Esophagus muscularis mucosa (tissue), 4 donors: ENCODE measurements at regions not wholly inside any gene's neighbourhood (a gene's known extent, or its start where the extent isn't known, plus 50 kb on each side); places are given as distances from the start of the nearest gene placed in this dataset.

Source experiments
- DNase-seq: peaks from one replicate; pipeline ENCODE4 v3.0.0-alpha.2; 2017; ENCODE audit errors: extremely low spot score
- H3K27ac ChIP-seq, 4 donors: fragments of 200-600 bp; sonication (generic); replicated peaks in 1 of 4; 1 replicate in 3 of 4; 2 replicates in 1 of 4; pipeline ENCODE4 v1.5.1; 2016 to 2019; ENCODE audit warnings: mild to moderate bottlenecking in 1 of 4
- H3K27me3 ChIP-seq, 4 donors: fragments of 200-600 bp; sonication (generic); one replicate each; pipeline versions ENCODE4 v1.5.1 to v1.6.0; 2016 to 2019
- H3K36me3 ChIP-seq, 4 donors: fragments of 200-600 bp; sonication (generic); one replicate each; pipeline ENCODE4 v1.5.1; 2016 to 2019
- H3K4me1 ChIP-seq, 4 donors: fragments of 200-600 bp; sonication (generic); one replicate each; pipeline ENCODE4 v1.5.1; 2016 to 2019
- H3K4me3 ChIP-seq, 4 donors: fragments of 200-600 bp; sonication (generic); 1 replicate in 2 of 4; 2 replicates in 2 of 4; pipeline ENCODE4 v1.5.1; 2016 to 2019; ENCODE audit warnings: mild to moderate bottlenecking in 4 of 4, moderate library complexity in 1 of 4
- H3K9me3 ChIP-seq, 4 donors: fragments of 200-600 bp; sonication (generic); 1 replicate in 3 of 4; 2 replicates in 1 of 4; pipeline ENCODE4 v1.5.1; 2016 to 2019
- CTCF ChIP-seq, 3 experiments: fragments of 200-600 bp in 2 of 3; fragments of 450-650 bp in 1 of 3; sonication (generic) in 2 of 3; IDR thresholded peaks; one replicate each; pipeline ENCODE4 v1.5.1; 2017 to 2019; ENCODE audit warnings: antibody characterized with exemption in 3 of 3, mild to moderate bottlenecking in 2 of 3, moderate library complexity in 1 of 3
- EP300 ChIP-seq: sonication (generic); formaldehyde crosslinking; IDR thresholded peaks from one replicate; pipeline ENCODE4 v1.6.1; 2017; ENCODE audit warnings: antibody characterized with exemption
- POLR2A ChIP-seq: fragments of 450-650 bp; IDR thresholded peaks from one replicate; pipeline ENCODE4 v1.6.1; 2017; ENCODE audit warnings: antibody characterized with exemption, moderate library complexity, mild to moderate bottlenecking, low read depth
- POLR2AphosphoS5 ChIP-seq, 2 donors: sonication (generic); formaldehyde crosslinking; IDR thresholded peaks; one replicate each; pipeline ENCODE4 v1.6.1; 2017; ENCODE audit warnings: antibody characterized with exemption in 2 of 2
- WGBS: methylation state at CpG from one replicate; pipeline ENCODE4 v1.1.5; 2018; 5-methylcytosine and 5-hydroxymethylcytosine counted together
- intact Hi-C: fragments of 100-400 bp; cut with DNase I; formaldehyde crosslinking; loops from one replicate; pipeline ENCODE4 v1.15.1; 2023

- H3K36me3 ChIP-seq: no peaks in the 10 kb centered on the region
- H3K27me3 ChIP-seq: no peaks in the 10 kb centered on the region
- no peak for TF ChIP-seq POLR2AphosphoS5 (IDR thresholded peaks at IDR 0.05)
- no peak for TF ChIP-seq CTCF (IDR thresholded peaks at IDR 0.05)
- no peak for TF ChIP-seq EP300
- TF ChIP-seq POLR2A: no peak
- DNase-seq: no peak
- H3K4me1 ChIP-seq: peaks cover 0 to 7% (median 5%) of the 10 kb centered on the region in 4 donors
- intact Hi-C loops: no loop called here
- H3K9me3 ChIP-seq: no peaks in the 10 kb centered on the region
- H3K27ac ChIP-seq: no peak overlapping the region
- no peak overlapping the region for H3K4me3 ChIP-seq
- WGBS: 79% methylated on average over 1 of the region's 1 CpG
Measured at GRCh38 chr1:194069831-194070218, 883.4 kb upstream of the B3GALT2 start.

- 47% methylated on average over 7 of the region's 7 CpGs for WGBS
- Histone ChIP-seq H3K4me1 (peaks cover 0 to 7% (median 5%) of the 10 kb centered on the region in 4 donors), H3K9me3 (no peaks in the 10 kb centered on the region), H3K27ac (no peak overlapping the region), H3K27me3 (no peaks in the 10 kb centered on the region), H3K36me3 (no peaks in the 10 kb centered on the region), H3K4me3 (no peak overlapping the region)
- DNase-seq: no peak
- TF ChIP-seq POLR2A: no peak
- TF ChIP-seq EP300: no peak
- TF ChIP-seq CTCF (IDR thresholded peaks at IDR 0.05): no peak
- TF ChIP-seq POLR2AphosphoS5 (IDR thresholded peaks at IDR 0.05): no peak
- intact Hi-C loops: no loop called here
Measured at GRCh38 chr1:194069168-194069830, 882.9 kb upstream of the B3GALT2 start.

GRCh38 chr1:194068446-194069167 is 882.2 kb upstream of the B3GALT2 start:
- H3K36me3 ChIP-seq: no peaks in the 10 kb centered on the region
- intact Hi-C loops: no loop called here
- peaks cover 0 to 7% (median 4%) of the 10 kb centered on the region in 4 donors for H3K4me1 ChIP-seq
- no peak overlapping the region for H3K4me3 ChIP-seq
- no peaks in the 10 kb centered on the region for H3K9me3 ChIP-seq
- TF ChIP-seq POLR2A: no peak
- TF ChIP-seq CTCF (IDR thresholded peaks at IDR 0.05): no peak
- no peak for TF ChIP-seq POLR2AphosphoS5 (IDR thresholded peaks at IDR 0.05)
- no peak for TF ChIP-seq EP300
- H3K27me3 ChIP-seq: no peaks in the 10 kb centered on the region
- WGBS: 74% methylated on average over 5 of the region's 5 CpGs
- no peak overlapping the region for H3K27ac ChIP-seq
- DNase-seq: no peak

GRCh38 chr1:194067772-194068171 is 881.4 kb upstream of the B3GALT2 start:
- intact Hi-C loops: no loop called here
- DNase-seq: no peak
- H3K4me1 ChIP-seq: peaks cover 0 to 7% (median 4%) of the 10 kb centered on the region in 4 donors
- H3K4me3 ChIP-seq: no peak overlapping the region
- no peaks in the 10 kb centered on the region for H3K9me3 ChIP-seq
- H3K27me3 ChIP-seq: no peaks in the 10 kb centered on the region
- TF ChIP-seq CTCF (IDR thresholded peaks at IDR 0.05) (no peak), EP300 (no peak), POLR2AphosphoS5 (IDR thresholded peaks at IDR 0.05) (no peak), POLR2A (no peak)
- no peak overlapping the region for H3K27ac ChIP-seq
- 83% methylated on average over 2 of the region's 2 CpGs for WGBS
- no peaks in the 10 kb centered on the region for H3K36me3 ChIP-seq
